ENCODE measurements at regions not wholly inside any gene's neighbourhood (a gene's known extent, or its start where the extent isn't known, plus 50 kb on each side); places are given as distances from the start of the nearest gene placed in this dataset.

DNA sequence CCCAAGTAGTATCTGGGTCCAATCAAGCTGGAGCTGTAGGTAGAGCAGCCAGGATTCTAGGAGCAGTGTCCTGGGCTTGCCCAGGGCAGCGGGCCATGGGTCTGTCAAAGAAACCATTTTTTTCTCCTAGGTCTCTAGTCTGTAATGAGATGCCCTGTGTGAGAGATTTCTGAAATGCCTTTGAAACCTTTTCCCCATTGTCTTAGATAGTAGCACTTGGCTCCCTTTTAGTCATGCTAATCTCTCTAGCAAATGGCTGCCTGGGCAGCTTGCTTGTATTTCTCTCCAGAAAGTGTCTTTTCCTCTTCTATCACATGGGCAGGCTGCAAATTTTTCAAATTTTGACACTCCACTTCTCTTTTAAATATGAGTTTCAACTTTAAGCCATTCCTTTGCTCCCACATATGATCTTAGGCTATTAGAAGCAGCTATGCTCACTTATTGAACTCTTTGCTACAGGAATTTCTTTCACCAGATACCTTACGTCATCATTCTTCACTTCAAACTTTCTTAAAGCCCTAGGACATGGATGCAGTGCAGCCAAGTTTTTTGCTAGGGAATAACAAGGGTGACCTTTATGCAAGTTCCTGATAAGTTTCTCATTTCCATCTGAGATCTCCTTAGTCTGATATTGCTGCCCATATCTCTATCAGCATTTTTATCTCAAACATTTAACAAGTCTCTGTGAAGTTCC, 890.2 kb upstream of the VRK2 start:
- no peaks in the 10 kb centered on the region for H3K36me3 ChIP-seq
- no peaks in the 10 kb centered on the region for H3K4me1 ChIP-seq
- intact Hi-C loops (cut with DNase I): no loop called here
- H3K4me3 ChIP-seq: no peak overlapping the region
- WGBS, 2 donors: 81 to 86% methylated on average over 2 of the region's 2 CpGs
- H3K9me3 ChIP-seq: peaks cover 0 to 4% (median 0%) of the 10 kb centered on the region in 4 donors
- no peak for DNase-seq
- TF ChIP-seq POLR2A (IDR thresholded peaks at IDR 0.05): no peak
- TF ChIP-seq, protein P1, sequence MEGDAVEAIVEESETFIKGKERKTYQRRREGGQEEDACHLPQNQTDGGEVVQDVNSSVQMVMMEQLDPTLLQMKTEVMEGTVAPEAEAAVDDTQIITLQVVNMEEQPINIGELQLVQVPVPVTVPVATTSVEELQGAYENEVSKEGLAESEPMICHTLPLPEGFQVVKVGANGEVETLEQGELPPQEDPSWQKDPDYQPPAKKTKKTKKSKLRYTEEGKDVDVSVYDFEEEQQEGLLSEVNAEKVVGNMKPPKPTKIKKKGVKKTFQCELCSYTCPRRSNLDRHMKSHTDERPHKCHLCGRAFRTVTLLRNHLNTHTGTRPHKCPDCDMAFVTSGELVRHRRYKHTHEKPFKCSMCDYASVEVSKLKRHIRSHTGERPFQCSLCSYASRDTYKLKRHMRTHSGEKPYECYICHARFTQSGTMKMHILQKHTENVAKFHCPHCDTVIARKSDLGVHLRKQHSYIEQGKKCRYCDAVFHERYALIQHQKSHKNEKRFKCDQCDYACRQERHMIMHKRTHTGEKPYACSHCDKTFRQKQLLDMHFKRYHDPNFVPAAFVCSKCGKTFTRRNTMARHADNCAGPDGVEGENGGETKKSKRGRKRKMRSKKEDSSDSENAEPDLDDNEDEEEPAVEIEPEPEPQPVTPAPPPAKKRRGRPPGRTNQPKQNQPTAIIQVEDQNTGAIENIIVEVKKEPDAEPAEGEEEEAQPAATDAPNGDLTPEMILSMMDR (IDR thresholded peaks at IDR 0.05): no peak
- TF ChIP-seq EP300 (IDR thresholded peaks at IDR 0.05): no peak
- no peak for TF ChIP-seq POLR2AphosphoS5 (IDR thresholded peaks at IDR 0.05)
- no peaks in the 10 kb centered on the region for H3K27me3 ChIP-seq
- no peak overlapping the region for H3K27ac ChIP-seq

DNA sequence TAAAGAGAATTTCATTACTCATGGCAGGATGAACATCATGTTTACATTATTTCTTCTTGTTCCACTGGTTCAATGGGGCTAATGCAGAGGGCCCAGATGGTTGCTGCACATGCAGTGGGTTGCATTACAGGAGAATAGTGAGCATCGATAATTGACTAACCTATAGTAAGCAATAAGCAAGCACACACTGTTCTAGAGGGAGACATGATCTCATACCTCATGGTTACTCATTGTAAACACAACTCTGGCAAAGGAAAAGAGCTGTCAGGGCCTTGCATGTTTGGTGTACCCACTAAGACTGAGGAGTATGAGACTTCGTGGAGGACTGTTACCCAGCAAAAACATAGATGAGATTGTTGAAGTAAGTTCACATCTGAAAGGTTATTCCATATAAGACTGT, 885.6 kb upstream of the VRK2 start:
- Histone ChIP-seq H3K9me3 (peaks cover 0 to 4% (median 0%) of the 10 kb centered on the region in 4 donors), H3K27me3 (no peaks in the 10 kb centered on the region), H3K4me3 (no peak overlapping the region), H3K36me3 (no peaks in the 10 kb centered on the region), H3K4me1 (no peaks in the 10 kb centered on the region), H3K27ac (no peak overlapping the region)
- DNase-seq: no peak
- WGBS, 2 donors: 82 to 88% methylated on average over 2 of the region's 2 CpGs
- TF ChIP-seq EP300 (IDR thresholded peaks at IDR 0.05) (no peak), POLR2AphosphoS5 (IDR thresholded peaks at IDR 0.05) (no peak), POLR2A (IDR thresholded peaks at IDR 0.05) (no peak)
- TF ChIP-seq, protein P1 (IDR thresholded peaks at IDR 0.05): no peak
- intact Hi-C loops (cut with DNase I): no loop called here

DNA sequence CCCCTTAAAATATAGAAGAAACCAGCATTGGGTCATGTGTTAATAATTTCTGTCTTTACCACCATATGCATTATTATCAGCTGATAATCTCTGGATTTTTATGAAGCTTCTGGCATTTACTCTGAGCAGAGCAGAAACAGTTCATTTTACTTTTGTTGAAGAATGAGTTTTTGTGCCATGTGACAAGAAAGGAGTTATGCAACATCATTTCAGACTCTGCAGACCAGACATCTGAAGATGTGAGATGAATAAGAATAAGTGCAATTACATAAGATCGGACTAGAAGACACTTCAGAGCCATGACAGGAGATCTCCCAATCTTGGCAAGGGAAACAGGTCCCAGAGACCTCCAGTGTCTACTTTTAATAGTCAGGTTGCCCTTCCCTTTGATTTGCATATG, 869.4 kb upstream of the VRK2 start:
- no peaks in the 10 kb centered on the region for H3K27me3 ChIP-seq
- intact Hi-C loops (cut with DNase I): no loop called here
- no peaks in the 10 kb centered on the region for H3K9me3 ChIP-seq
- TF ChIP-seq, protein P1 (IDR thresholded peaks at IDR 0.05): no peak
- TF ChIP-seq EP300 (IDR thresholded peaks at IDR 0.05) (no peak), POLR2AphosphoS5 (IDR thresholded peaks at IDR 0.05) (no peak), POLR2A (IDR thresholded peaks at IDR 0.05) (no peak)
- 86 to 91% methylated on average over 1 of the region's 1 CpG for whole genome bisulfite sequencing, 2 donors
- no peak overlapping the region for H3K27ac ChIP-seq
- no peaks in the 10 kb centered on the region for H3K36me3 ChIP-seq
- H3K4me1 ChIP-seq: no peaks in the 10 kb centered on the region
- no peak for DNase-seq
- no peak overlapping the region for H3K4me3 ChIP-seq

DNA sequence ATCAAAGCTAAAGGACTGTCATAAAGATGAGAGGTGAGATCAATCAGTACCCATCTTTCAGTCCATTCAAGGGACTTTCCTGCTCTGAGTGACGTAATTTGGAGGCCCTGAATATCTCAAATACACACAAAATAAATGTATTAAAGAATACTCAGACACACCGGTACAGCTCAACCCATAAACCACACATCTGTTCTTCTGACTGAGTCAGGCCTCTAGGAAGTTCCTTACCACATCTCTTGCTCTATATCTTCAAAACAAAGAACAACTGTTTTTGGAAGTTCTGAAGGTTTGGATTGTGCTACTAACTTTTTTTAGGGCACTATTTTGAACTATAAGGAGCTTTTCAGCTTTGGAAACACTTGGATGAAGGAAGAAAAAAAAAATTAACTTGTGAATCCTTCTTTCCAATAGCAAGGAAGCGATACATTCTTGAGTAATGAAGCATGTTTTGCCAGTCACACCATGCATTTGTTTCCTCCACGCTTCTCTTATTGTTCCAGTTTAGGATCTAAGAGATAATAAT, 866.5 kb upstream of the VRK2 start:
- H3K4me1 ChIP-seq: no peaks in the 10 kb centered on the region
- no peaks in the 10 kb centered on the region for H3K9me3 ChIP-seq
- WGBS, 2 donors: 68 to 79% methylated on average over 4 of the region's 4 CpGs
- H3K27ac ChIP-seq: no peak overlapping the region
- no peak for DNase-seq
- H3K36me3 ChIP-seq: no peaks in the 10 kb centered on the region
- TF ChIP-seq POLR2AphosphoS5 (IDR thresholded peaks at IDR 0.05): no peak
- TF ChIP-seq, protein P1 (IDR thresholded peaks at IDR 0.05): no peak
- no peak for TF ChIP-seq POLR2A (IDR thresholded peaks at IDR 0.05)
- TF ChIP-seq EP300 (IDR thresholded peaks at IDR 0.05): no peak
- intact Hi-C loops (cut with DNase I): no loop called here
- no peak overlapping the region for H3K4me3 ChIP-seq
- no peaks in the 10 kb centered on the region for H3K27me3 ChIP-seq

DNA sequence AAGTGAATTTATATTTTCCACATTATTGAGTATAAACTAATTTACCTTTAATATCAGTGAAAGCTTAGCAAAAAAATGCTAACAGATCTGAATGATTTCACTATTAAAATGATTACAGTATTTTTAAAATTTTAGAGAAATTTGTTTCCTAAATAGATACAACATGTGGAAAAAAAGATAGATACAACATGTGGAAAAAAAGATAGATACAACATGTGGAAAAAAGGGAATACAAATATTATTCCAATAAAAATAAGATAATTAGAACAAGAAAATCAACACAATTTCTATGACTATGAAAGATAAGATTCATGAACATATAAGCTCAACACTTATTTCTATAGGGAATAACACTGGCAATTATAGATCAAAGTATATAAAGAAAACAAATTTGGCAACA, 865.9 kb upstream of the VRK2 start:
- TF ChIP-seq EP300 (IDR thresholded peaks at IDR 0.05): no peak
- no peak for TF ChIP-seq POLR2A (IDR thresholded peaks at IDR 0.05)
- TF ChIP-seq, protein P1 (IDR thresholded peaks at IDR 0.05): no peak
- TF ChIP-seq POLR2AphosphoS5 (IDR thresholded peaks at IDR 0.05): no peak

More for the DNA sequence above, 865.9 kb upstream of the VRK2 start:
- no peaks in the 10 kb centered on the region for H3K27me3 ChIP-seq
- no peaks in the 10 kb centered on the region for H3K36me3 ChIP-seq
- H3K4me3 ChIP-seq: no peak overlapping the region
- no peak overlapping the region for H3K27ac ChIP-seq
- no peaks in the 10 kb centered on the region for H3K9me3 ChIP-seq
- no peak for DNase-seq
- intact Hi-C loops (cut with DNase I): no loop called here
- H3K4me1 ChIP-seq: no peaks in the 10 kb centered on the region
